DOHH2 (cell line): ENCODE measurements at regions not wholly inside any gene's neighbourhood (a gene's known extent, or its start where the extent isn't known, plus 50 kb on each side); places are given as distances from the start of the nearest gene placed in this dataset.

ENCODE experiments used
- H3F3A ChIP-seq: fragments of 200-600 bp; sonication (generic), shearing (Covaris generic); 2 replicates; pipeline ENCODE4 v1.6.0; 2016; ENCODE audit warnings: antibody characterized with exemption, mild to moderate bottlenecking; ENCODE audit not compliant: control insufficient read depth, insufficient read depth
- H3K27ac ChIP-seq: fragments of 200-600 bp; sonication (generic); 2 replicates; pipeline ENCODE4 v1.5.1; 2014; ENCODE audit warnings: low read depth, mild to moderate bottlenecking, low read length, moderate library complexity
- H3K27me3 ChIP-seq: fragments of 200-600 bp; sonication (generic); 2 replicates; pipeline ENCODE4 v1.6.1; 2014; ENCODE audit warnings: mild to moderate bottlenecking, low read length, mixed read lengths; ENCODE audit not compliant: control insufficient read depth
- H3K36me3 ChIP-seq: fragments of 200-600 bp; sonication (generic); 2 replicates; pipeline ENCODE4 v1.6.1; 2014; ENCODE audit warnings: mild to moderate bottlenecking, low read length, moderate library complexity, mixed read lengths; ENCODE audit not compliant: control insufficient read depth
- H3K4me1 ChIP-seq: fragments of 200-600 bp; sonication (generic); 2 replicates; pipeline ENCODE4 v1.6.1; 2014; ENCODE audit warnings: mild to moderate bottlenecking, low read length, mixed read lengths; ENCODE audit not compliant: control insufficient read depth
- H3K4me2 ChIP-seq: fragments of 200-600 bp; sonication (generic); 2 replicates; pipeline ENCODE4 v1.6.0; 2014; ENCODE audit warnings: mild to moderate bottlenecking, low read length, moderate library complexity
- H3K4me3 ChIP-seq: fragments of 200-600 bp; sonication (generic); 2 replicates; pipeline ENCODE4 v1.5.1; 2014; ENCODE audit warnings: mild to moderate bottlenecking, low read length, mixed read lengths
- H3K79me2 ChIP-seq: fragments of 200-600 bp; sonication (generic); 2 replicates; pipeline ENCODE4 v1.6.1; 2014; ENCODE audit warnings: mild to moderate bottlenecking, low read length, mixed read lengths; ENCODE audit not compliant: control insufficient read depth
- H3K9me2 ChIP-seq: fragments of 200-600 bp; sonication (generic); replicated peaks from 2 replicates; pipeline ENCODE4 v1.6.1; 2014; ENCODE audit warnings: mild to moderate bottlenecking, low read length, mixed read lengths; ENCODE audit not compliant: control insufficient read depth
- H3K9me3 ChIP-seq: fragments of 200-600 bp; sonication (generic); 2 replicates; pipeline ENCODE4 v1.6.1; 2014; ENCODE audit warnings: antibody characterized with exemption, low read length, mixed read lengths; ENCODE audit not compliant: control insufficient read depth, insufficient read depth
- H4K20me1 ChIP-seq: fragments of 200-600 bp; sonication (generic); 2 replicates; pipeline ENCODE4 v1.6.0; 2014; ENCODE audit warnings: low read depth, mild to moderate bottlenecking, antibody characterized with exemption, low read length, moderate library complexity; ENCODE audit not compliant: control insufficient read depth, insufficient read depth
- EZH2phosphoT487 ChIP-seq: fragments of 200-600 bp; sonication (generic); IDR thresholded peaks from 2 replicates; pipeline ENCODE4 v1.6.1; 2017; ENCODE audit warnings: borderline replicate concordance, mild to moderate bottlenecking, antibody characterized with exemption, low read length, moderate library complexity, mixed read lengths
- TF ChIP-seq, protein P1 (sequence below): fragments of 200-600 bp; sonication (generic); IDR thresholded peaks from one replicate; pipeline ENCODE4 v1.5.1; 2014; ENCODE audit warnings: antibody characterized with exemption, mild to moderate bottlenecking, low read depth, low read length; ENCODE audit not compliant: poor library complexity, severe bottlenecking

DNA sequence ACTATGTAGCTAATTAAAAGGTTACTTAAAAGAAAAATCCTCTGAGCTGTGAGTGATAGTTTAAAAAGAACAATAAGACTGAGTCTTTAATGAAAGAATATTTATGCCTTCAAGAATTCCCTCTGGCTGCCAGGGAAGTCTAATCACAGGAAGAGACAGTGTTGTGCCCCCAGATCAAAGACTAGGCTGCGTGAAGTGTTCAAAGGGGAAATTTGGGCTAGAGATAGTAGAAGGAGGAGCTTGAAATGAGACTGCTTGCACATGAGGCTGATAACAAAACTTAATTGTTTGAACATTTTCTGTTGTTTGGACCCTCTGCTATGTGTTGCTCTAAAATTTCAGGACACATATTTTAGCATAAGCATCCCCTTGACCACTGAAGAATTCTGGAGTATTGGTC, 99.7 kb upstream of the MTNR1B start:
- Histone ChIP-seq H3K36me3 (no peaks in the 10 kb centered on the region), H3K4me3 (no peak overlapping the region), H3K4me1 (no peaks in the 10 kb centered on the region), H3F3A (no peaks in the 10 kb centered on the region), H3K79me2 (no peaks in the 10 kb centered on the region), H3K27ac (no peak overlapping the region), H3K9me3 (no peaks in the 10 kb centered on the region), H3K27me3 (no peaks in the 10 kb centered on the region), H3K9me2 (no peaks in the 10 kb centered on the region), H4K20me1 (no peaks in the 10 kb centered on the region), H3K4me2 (no peak overlapping the region)
- TF ChIP-seq, protein P1, sequence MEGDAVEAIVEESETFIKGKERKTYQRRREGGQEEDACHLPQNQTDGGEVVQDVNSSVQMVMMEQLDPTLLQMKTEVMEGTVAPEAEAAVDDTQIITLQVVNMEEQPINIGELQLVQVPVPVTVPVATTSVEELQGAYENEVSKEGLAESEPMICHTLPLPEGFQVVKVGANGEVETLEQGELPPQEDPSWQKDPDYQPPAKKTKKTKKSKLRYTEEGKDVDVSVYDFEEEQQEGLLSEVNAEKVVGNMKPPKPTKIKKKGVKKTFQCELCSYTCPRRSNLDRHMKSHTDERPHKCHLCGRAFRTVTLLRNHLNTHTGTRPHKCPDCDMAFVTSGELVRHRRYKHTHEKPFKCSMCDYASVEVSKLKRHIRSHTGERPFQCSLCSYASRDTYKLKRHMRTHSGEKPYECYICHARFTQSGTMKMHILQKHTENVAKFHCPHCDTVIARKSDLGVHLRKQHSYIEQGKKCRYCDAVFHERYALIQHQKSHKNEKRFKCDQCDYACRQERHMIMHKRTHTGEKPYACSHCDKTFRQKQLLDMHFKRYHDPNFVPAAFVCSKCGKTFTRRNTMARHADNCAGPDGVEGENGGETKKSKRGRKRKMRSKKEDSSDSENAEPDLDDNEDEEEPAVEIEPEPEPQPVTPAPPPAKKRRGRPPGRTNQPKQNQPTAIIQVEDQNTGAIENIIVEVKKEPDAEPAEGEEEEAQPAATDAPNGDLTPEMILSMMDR: no peak
- no peak for TF ChIP-seq EZH2phosphoT487

DNA sequence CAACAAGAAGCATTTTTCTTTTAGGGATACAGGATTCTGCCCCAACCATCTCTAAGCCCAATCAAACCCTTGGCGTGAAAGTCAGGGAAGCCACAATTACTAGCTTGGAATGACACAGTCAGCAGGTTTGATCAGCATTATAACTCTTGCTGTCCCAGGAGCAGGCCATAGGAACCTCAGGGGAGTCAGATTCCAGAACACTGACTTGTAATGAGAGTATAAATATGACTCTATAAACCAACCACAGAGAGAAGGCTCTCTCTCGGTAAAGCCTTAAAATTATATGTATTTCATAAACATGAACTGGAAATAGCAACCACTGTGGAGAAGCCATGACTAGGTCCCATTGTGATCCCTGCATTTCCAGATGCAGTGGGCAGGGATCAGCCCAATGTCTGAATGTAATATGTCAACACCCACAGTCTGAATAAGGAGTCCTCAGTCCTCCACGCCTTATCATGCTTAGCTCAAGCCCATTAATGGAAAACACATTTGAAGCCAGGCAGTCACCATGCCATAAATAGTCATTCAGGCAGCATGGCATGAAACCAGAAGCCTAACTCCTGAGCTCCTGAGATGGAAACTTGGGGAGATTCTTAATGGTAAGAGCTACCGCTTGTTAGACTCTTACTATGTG, 99.1 kb upstream of the MTNR1B start:
- Histone ChIP-seq H3K4me2 (no peak overlapping the region), H3K4me3 (no peak overlapping the region), H3K79me2 (no peaks in the 10 kb centered on the region), H3K9me3 (no peaks in the 10 kb centered on the region), H3K9me2 (no peaks in the 10 kb centered on the region), H3K27me3 (no peaks in the 10 kb centered on the region), H4K20me1 (no peaks in the 10 kb centered on the region), H3F3A (no peaks in the 10 kb centered on the region), H3K36me3 (no peaks in the 10 kb centered on the region), H3K27ac (no peak overlapping the region), H3K4me1 (no peaks in the 10 kb centered on the region)
- TF ChIP-seq, protein P1: no peak
- no peak for TF ChIP-seq EZH2phosphoT487

DNA sequence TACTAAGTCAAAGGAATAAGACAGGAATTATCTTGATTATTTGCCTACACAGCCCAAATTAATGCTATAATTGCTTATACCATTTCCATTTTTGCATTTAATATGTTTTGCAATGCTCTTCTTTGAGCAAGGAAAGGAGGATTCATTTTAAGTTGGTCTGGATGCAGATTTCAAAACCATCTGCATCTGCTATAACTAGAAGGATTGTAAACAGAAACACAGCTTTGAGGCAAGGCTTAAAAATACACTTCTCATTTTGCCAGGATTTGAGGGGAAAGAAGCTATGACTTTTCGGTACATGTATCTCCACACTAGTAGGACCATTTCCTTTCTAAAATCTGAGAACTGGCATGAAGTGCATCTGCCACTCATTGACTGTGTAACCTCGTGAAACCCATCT, 95.9 kb upstream of the MTNR1B start:
- H3K9me3 ChIP-seq: no peaks in the 10 kb centered on the region
- H3K9me2 ChIP-seq: no peaks in the 10 kb centered on the region
- H4K20me1 ChIP-seq: no peaks in the 10 kb centered on the region
- H3K4me1 ChIP-seq: no peaks in the 10 kb centered on the region
- H3F3A ChIP-seq: no peaks in the 10 kb centered on the region
- H3K27ac ChIP-seq: no peak overlapping the region
- H3K4me3 ChIP-seq: no peak overlapping the region
- no peaks in the 10 kb centered on the region for H3K36me3 ChIP-seq
- H3K4me2 ChIP-seq: no peak overlapping the region
- no peaks in the 10 kb centered on the region for H3K27me3 ChIP-seq
- TF ChIP-seq EZH2phosphoT487: no peak
- H3K79me2 ChIP-seq: no peaks in the 10 kb centered on the region

DNA sequence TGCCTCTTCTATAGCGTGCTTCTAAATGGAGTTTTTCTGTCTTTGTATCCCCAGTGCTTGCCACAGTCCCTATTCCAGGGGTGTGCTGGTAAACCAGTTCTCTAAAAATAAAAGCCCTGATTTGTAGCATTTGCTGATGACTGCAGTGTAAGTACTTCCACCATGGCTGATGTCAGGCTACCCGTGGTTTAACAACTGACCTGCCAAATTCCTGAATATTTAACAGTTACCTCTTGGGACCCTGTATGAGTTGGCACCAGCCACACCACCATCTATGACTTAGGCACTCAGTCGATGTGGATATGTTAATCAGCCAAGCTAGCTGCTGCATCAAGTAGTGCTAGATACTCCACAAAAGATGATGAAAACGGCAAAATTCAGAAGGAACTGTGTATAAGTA, 94.0 kb upstream of the MTNR1B start:
- H3K36me3 ChIP-seq: no peaks in the 10 kb centered on the region
- H3K9me2 ChIP-seq: no peaks in the 10 kb centered on the region
- no peaks in the 10 kb centered on the region for H3K9me3 ChIP-seq
- no peak overlapping the region for H3K27ac ChIP-seq
- H3K4me1 ChIP-seq: no peaks in the 10 kb centered on the region
- H3K79me2 ChIP-seq: no peaks in the 10 kb centered on the region
- H3K4me2 ChIP-seq: no peak overlapping the region
- H4K20me1 ChIP-seq: no peaks in the 10 kb centered on the region
- no peaks in the 10 kb centered on the region for H3F3A ChIP-seq
- TF ChIP-seq, protein P1: no peak
- TF ChIP-seq EZH2phosphoT487: no peak
- no peaks in the 10 kb centered on the region for H3K27me3 ChIP-seq
- H3K4me3 ChIP-seq: no peak overlapping the region
